Limb (tissue), 2 donors: ENCODE measurements at regions not wholly inside any gene's neighbourhood (a gene's known extent, or its start where the extent isn't known, plus 50 kb on each side); places are given as distances from the start of the nearest gene placed in this dataset.
A peak's percentile ranks its signal among the peaks of the same experiment; 100 is the strongest.
"Not testable (repeated sequence)": the region's sequence is repeated elsewhere in the genome, so short reads cannot be mapped to it uniquely, and the experiment has no call there.

Experiments used
- DNase-seq, 2 donors: peaks; one replicate each; pipeline ENCODE4 v3.0.0-alpha.2; 2016; ENCODE audit errors: extremely low spot score in 2 of 2

- DNase-seq = no peak
These were observed 239.3 kb downstream of the TLE3 start for GRCh38 chr15:69858456-69858855.

DNA sequence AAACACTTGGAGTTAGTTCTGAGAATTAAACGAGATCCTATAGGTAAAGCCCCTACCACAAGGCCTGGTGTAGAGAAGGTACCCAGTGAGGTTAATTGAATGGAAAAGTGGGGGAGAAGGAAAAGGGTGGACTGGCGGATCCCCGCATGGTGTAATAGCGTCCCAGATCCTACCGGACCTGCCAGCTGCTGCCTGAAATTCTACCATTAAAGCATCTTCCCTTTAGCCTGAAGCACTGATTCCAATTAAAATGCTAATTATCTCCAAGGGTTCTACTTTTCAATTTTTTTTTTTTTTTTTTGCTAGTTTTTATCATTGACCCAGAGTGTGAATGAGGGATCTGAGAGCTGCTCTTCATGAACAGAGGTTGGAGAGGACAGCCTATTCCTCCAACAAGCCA, 237.9 kb downstream of the TLE3 start:
- DNase-seq = no peak

- DNase-seq = no peak
These were observed 237.4 kb downstream of the TLE3 start for GRCh38 chr15:69860321-69860720.

DNA sequence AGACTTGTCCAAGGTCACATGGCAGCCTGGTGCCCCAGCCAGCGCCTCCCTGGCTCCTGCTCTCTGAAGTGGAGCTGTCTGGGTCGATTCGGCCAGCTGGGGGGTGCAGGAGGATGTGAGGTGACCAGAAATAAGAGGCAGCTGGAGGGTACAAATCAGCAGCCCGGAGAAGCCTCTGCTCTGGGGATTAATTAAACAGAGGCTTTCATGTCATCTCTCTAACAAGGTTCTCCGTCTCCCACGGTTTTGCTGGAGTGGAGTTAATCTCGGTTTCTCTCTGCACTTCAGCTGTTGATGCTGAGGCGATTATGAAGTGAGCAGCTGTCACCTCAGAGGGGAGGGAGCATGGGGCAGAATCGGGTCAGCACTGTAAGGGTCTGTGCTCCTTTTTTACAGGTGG, 236.8 kb downstream of the TLE3 start:
- DNase-seq = no peak

DNA sequence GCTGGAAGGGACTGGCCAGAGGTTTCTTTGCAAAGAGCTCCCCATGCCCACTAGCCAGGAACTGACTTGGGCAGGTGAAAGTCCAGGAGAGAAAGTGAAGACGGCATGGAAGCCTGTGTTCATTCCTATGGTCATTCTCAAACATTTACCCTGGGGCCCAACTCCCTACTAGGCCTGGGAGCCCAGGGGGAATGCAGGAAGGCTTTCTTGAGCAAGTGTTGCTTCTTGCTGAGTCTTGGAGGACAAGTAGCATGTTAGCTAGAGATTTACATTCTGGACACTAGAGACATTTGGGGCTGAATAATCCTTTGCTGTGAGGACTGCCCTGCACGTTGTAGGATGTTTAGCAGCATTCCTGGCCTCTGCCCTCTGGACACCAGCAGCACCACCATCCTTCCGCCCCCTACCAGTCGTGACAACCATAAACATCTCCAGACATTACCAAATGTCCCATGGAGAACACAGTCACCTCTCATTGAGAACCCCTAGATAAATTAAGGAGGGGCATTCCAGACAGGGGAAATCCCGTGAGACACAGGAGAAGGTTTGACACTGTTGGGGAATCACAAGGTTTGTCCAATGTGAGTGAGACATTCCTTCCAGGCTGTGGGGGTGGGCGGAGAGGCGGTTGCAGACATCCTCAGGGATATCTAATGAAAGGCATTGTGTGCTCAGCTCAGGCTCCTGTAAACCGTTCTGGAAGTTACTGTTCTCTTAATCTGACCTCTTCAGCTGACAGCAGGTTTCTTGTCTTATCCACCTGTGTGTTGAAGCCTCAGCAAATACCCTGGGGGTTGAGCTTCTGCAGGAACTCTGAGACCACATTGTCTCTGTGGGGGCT, 236.2 kb downstream of the TLE3 start:
- DNase-seq = no peak

DNA sequence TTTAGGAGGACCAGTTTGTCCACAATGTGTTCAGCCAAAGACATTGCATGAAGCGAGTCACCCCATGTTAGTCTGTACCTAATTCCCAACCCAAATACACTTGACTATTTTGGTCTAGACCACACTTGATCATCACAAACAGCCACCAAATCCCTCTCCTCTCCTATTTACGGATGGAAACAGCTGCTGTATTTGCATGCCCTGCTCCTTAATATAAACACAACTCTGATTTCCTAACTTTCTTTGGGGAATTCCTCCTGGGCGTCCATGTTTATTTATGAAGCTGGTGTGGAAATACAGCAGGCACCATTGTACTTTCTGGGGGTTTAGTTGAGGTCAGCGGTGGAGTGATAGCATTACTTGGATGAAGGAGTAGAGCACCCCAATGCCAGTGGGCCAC, 235.2 kb downstream of the TLE3 start:
- no peak for DNase-seq

DNA sequence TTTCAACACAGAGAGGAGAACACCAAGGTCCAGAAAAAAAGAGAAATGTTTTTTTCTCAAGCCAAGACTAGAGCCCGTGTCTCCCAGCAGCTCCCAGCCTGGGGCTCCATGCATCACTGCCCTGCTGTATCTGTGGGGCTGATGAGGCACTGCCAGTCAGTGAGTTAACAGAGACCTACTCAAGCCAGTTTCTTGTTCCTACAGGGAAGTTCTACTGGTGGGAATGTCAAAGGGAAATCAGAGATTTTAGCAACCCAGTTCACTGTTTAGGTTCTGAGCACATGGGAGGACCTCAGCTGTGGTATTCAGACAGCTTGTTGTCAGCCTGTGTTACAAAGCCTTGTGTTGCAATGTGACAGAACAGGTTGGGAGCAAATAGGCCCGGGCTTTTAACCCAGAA, 234.3 kb downstream of the TLE3 start:
- DNase-seq = no peak

GRCh38 chr15:69865369-69865768, 232.3 kb downstream of the TLE3 start:
- no peak for DNase-seq

DNA sequence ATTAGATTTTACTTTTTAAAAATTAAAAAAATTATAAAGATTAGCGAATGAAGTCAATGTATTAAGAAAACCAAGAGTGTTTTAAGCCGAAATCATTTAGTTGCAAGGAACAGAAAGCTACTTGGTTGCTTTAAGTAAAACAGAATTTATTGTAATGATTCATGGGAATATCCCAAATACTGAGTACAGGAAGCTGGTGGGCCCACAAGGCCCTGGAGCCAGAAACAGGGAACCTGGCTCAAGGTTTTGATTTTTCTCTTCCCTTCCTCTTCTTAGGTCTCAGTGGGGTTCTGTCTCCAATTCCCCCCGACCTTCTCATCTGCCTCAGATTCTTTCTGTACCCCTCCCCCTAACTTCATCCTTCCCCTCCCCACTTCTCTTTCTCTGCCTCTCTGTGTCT, 229.0 kb downstream of the TLE3 start:
- DNase-seq = no peak

DNA sequence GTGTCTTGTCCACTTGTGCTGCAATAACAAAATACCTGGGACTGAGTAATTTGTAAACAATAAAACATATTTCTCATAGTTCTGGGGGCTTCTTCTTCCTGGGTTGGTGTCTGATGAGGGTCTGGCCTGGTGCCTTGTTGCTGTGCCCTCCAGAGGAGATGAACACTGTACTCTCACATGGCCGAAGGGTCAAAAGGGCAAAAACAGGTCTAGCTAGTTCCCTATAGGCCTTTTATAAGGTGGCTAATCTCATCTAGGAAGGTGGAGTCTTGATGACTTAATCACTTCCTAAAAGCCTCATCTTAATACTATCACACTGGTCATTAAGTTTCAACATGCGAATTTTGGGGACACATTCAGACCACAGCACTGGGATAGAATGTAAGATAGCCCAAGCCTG, 228.4 kb downstream of the TLE3 start:
- DNase-seq = no peak

DNA sequence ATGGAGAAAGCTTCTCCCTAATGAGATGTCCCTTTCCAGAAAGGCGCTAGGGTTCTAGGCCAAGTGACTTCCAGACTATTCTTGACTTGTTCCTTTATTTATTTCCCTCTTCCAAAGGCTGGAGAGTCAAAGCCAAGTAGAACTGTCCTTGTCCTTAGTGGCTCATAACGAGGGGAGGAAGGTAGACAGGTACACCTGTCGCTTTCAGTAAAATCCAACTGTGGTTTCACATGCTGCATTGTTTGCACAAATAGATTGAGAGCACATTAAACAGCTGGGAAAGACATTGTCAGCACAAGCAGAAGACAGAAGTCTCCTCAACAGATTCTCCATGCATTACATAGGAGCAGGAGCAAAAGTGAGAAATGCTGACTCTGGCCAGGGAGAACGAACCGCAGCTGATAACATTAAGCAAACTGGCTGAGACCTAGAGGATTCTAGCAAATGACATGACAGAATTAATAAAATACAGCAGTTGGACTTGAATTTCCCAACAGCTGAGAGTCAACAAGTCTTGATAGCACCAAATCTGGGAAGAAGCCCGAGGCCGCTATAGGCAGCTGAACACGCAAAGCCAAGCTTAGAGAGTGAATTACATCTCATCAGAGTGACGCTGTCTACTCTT, 227.7 kb downstream of the TLE3 start:
- DNase-seq = peak in 1 of 2 donors; percentile 33

DNA sequence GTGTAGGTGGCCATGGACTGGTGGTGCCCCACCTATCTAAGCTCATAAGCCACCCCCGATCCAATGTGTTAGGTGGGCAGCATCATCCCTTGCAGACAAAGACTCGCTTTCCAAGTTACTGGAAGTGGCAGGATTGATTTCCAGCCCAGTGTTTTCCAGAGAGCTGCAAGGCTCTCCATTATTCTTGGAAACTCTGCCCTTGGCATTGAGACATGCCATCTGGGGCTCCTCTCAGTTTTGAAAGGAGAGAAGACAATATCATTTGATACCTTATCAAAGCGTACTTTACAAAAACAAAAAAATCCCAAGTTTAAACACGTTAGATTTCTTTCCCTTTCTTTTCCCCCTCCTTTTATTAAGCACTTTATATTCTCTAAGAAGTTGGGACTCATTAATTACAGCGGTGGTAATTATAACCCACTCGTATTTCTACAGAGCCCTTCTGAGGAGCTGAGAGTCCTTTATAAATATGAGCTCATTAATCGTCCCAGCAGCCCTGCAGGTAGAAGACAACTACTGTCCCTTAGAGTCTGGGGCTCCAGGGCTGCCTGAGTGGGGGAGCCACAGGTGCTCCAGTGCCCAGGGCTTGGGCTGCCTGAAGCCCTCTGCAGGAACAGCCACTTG, 226.1 kb downstream of the TLE3 start:
- DNase-seq = no peak

- DNase-seq = no peak
These were observed 223.9 kb downstream of the TLE3 start for GRCh38 chr15:69873807-69874206.

DNA sequence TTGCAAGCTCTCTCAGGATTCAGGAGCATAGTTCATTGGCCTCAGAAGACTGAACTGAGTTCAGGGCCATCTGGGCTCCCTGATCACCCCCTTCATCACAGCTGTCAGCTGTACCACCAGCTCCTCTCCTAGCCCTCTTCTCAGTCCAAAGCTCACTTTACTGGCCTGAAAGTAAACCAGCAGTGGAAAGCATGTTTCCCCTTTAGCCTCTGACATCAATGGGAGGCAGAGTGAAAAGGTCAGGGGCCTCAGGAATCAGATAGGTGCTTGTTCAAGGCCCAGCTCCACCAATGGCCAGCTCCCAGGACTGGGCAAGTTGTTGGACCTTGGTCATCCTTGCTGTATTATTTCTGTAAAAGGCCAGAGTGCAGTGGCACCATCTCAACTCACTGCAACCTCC, 223.4 kb downstream of the TLE3 start:
- no peak for DNase-seq

GRCh38 chr15:69876064-69876940, 221.4 kb downstream of the TLE3 start:
- DNase-seq = no peak

- DNase-seq = not testable (repeated sequence)
These were observed 217.8 kb downstream of the TLE3 start for GRCh38 chr15:69879963-69880362.

GRCh38 chr15:69880571-69881301, 217.0 kb downstream of the TLE3 start:
- no peak for DNase-seq

GRCh38 chr15:69881302-69881670, 216.4 kb downstream of the TLE3 start:
- no peak for DNase-seq

GRCh38 chr15:69881766-69882165, 216.0 kb downstream of the TLE3 start:
- no peak for DNase-seq

DNA sequence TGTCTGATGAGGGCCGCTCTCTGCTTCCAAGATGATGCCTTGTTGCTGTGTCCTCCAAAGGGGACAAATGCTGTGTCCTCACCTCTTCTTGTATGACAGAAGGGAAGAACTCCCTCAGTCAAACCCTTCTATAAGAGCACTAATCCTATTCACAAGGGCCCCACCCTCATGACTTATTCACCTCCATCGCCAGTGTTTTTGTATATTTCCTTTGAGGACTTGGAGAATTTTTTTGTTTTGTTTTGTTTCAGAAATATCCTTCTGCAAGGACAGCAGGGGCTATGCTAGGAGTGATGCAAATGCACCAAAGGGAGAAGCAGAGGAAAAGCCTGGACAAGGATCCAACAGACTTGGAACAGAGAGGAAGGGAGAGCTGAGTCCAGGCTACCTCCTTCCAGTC, 214.4 kb downstream of the TLE3 start:
- no peak for DNase-seq
